ENCODE measurements at regions not wholly inside any gene's neighbourhood (a gene's known extent, or its start where the extent isn't known, plus 50 kb on each side); places are given as distances from the start of the nearest gene placed in this dataset.
"Not testable (repeated sequence)": the region's sequence is repeated elsewhere in the genome, so short reads cannot be mapped to it uniquely, and the experiment has no call there.

DNA sequence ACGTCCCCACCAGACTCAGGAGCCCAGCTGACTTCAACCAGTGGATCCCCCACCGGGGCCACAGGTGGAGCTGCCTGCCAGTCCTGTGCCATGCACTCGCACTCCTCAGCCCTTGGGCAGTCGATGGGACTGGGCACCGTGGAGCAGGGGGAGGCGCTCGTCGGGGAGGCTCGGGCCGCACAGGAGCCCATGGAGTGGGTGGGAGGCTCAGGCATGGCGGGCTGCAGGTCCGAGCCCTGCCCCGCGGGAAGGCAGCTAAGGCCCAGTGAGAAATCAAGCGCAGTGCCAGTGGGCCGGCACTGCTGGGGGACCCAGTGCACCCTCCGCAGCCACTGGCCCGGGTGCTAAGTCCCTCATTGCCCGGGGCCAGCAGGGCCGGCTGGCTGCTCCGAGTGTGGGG lies 52.3 kb upstream of the LRRC30 start:
- not testable (repeated sequence) for DNase-seq (ENCODE audit: low spot score in 2 of 2); FAIRE-seq

DNA sequence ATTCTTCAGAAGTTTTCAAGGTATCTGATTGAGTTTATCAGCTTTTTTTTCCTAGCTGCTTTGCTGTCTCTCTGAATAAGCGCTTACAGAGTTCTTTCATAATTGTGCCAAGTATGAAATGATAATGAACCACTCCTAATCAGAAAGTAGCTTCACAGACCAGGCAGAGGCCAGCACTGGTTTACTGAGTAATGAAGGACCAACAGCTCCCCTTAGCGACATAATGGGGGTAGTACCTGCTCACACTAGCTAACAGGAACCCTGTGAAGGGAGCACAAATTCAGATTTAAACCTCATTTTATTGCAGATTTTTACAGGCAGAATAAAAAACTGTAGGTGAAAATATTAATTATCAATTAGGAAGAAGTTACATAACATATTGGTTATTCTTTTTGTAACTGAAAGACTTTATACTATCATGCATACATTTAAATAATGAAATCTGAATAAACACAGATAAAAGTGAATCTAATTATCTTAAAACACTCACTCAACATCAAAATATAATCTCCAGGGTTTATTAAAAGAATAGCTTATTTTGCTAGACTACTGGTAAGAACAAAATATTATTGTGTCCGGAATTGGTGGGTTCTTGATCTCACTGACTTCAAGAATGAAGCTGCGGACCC lies 53.7 kb upstream of the LRRC30 start:
- no peak for FAIRE-seq

DNA sequence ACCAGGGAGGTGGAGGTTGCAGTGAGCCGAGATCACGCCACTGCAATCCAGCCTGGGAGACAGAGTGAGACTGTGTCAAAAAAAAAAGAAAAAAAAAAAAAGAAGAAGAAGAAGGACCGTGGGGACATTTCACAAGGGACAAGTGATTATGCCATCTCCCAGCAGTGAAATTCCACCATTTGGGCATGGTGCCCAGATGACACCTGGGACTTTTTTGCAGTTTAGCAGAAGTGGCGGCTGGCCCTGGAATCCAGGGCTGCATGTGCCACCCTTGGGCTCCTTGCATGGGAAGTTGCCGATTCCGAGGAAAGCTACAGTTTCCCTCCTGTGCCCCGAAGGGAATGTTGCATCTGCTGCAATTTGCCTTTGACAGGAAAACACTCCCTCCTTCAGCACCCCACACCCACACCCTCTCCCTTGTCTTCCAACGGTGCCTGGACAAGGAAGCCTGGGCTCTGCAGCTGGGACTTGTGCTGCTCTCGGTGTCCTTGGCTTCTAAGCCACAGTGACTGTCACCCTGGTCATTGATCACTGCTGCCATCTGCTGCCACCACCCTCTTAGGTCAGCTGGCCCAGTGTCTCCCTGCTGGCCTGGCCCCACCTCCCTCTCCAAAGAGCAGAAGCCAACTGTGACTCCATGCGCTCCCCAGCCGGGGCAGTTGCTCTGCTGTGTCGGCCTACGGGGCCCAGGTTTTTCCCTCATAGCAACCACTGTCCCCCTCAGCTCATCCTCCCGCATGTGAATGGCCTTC lies 56.4 kb upstream of the LRRC30 start:
- DNase-seq (ENCODE audit: low spot score in 2 of 2) = peak in 1 of 2 donors; percentile 39
- no peak for FAIRE-seq

More for the DNA sequence above, 53.7 kb upstream of the LRRC30 start:
- DNase-seq (ENCODE audit: low spot score in 2 of 2) = peak; percentile 46 to 54

DNA sequence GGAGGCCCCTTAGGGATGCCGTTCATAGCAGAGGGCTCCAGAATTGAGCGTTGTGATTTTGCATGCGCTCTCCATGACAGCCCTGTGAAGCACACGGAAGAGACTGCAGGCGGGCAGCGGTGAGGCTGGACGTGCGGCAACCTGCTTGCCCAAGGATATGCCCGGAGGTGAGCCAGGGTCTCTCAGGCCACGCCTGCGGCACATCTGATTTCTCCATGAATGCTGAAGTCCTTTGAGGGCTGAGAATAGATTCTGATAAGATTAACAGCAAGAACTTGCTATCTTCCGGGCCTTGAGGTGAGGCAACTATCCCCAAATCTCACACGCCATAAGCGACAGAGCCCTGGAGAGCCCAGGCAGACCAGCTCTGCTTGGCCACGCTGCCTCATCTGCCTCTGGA lies 55.6 kb upstream of the LAMA1 start:
- no peak for FAIRE-seq
- DNase-seq (ENCODE audit: low spot score in 2 of 2) = no peak

DNA sequence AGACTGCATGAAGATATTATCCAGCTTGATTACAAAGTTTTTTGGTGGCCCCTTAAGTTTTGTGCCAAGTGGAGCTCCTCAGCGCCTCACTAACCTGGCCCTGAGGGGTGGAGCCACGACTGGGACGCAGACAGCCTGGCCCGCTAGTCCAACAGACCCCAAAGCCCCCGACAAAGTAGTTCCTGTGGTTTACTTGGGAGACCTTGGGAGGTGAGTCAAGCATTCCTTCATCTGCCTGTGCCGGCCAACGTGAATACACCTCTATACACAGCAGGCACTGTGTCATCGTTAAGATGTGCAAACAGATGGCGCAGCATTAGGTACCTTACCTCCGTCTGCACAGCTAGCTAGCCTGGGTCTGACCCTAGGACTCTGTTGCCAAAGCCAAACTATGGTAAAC lies 55.0 kb upstream of the LAMA1 start:
- no peak for FAIRE-seq
- DNase-seq (ENCODE audit: low spot score in 2 of 2) = no peak

DNA sequence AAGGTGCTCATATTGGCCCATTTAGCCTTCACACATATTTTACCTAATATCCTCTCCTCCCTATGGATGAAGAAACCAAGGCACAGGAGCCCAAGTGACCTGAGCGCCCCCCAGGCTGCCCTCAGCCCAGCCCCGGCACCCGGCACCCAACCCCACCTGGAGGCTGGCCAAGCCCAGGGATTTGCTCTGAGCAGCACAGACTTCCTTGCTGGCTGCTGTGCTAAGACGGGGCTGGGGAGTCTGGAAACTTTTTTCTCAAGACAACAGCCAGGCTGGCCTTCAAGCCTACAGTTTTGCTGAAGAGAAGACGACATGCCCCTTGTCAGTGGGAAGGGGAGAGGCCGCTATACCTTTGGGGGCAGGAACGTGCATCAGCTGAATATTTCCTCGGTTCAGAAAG lies 52.7 kb upstream of the LAMA1 start:
- no peak for FAIRE-seq
- no peak for DNase-seq (ENCODE audit: low spot score in 2 of 2)

DNA sequence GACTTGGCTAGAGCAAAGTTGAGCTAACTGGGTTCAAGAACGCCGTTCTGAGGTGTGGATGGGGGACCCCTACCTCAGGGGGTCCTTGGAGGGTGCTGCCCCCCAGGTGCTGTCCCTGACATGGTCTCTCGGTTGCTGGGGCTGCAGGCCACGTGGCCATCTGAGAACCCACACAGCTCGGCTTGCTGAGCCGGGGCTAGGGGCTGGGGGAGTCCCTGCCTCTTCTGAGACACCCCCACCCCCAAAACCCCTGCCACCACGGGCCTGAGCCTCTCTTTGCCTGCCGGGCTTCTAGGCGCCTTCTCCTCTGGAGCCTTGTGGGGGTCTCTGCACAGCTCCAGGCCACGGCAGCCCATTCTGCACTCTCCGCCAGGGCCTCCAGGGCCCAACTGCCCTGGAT lies 52.0 kb upstream of the LAMA1 start:
- FAIRE-seq = no peak

DNA sequence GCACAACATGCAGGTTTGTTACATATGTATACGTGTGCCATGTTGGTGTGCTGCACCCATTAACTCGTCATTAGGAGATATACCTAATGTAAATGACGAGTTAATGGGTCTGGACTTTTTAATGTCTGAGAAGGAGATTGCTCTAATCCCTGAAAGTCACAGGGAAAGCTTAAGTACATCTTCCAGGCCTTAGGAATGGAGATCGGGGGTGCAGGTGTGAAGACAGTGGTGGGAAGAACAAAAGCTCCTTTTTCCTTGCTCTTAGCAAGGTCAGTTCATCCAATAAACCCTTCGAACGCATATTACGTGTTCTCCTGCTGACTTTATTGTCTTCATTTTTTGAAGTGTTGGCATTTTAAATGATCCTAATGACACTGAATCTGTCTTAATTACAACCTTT lies 50.8 kb upstream of the LAMA1 start:
- FAIRE-seq = no peak

More for the DNA sequence above, 52.0 kb upstream of the LAMA1 start:
- DNase-seq (ENCODE audit: low spot score in 2 of 2) = no peak

More for the DNA sequence above, 50.8 kb upstream of the LAMA1 start:
- no peak for DNase-seq (ENCODE audit: low spot score in 2 of 2)
